Ishikawa (cell line): ENCODE measurements at regions not wholly inside any gene's neighbourhood (a gene's known extent, or its start where the extent isn't known, plus 50 kb on each side); places are given as distances from the start of the nearest gene placed in this dataset.

Experiments used
- CEBPB ChIP-seq: IDR thresholded peaks from 2 replicates; pipeline ENCODE4 v1.6.1; 2012
- EGR1 ChIP-seq: IDR thresholded peaks from 2 replicates; pipeline ENCODE4 v1.6.1; 2012
- EP300 ChIP-seq: IDR thresholded peaks from 2 replicates; pipeline ENCODE4 v1.6.1; 2012; ENCODE audit warnings: borderline replicate concordance
- FOXM1 ChIP-seq: IDR thresholded peaks from 2 replicates; pipeline ENCODE4 v1.6.1; 2012; ENCODE audit warnings: low read depth, borderline replicate concordance
- NFIC ChIP-seq: IDR thresholded peaks from 2 replicates; pipeline ENCODE4 v1.6.1; 2012
- RAD21 ChIP-seq: IDR thresholded peaks from 2 replicates; pipeline ENCODE4 v1.6.1; 2012; ENCODE audit warnings: low read depth
- TAF1 ChIP-seq: IDR thresholded peaks from 2 replicates; pipeline ENCODE4 v1.6.1; 2012; ENCODE audit warnings: low read depth, mild to moderate bottlenecking
- TCF12 ChIP-seq: IDR thresholded peaks from 2 replicates; pipeline ENCODE4 v1.6.1; 2012; ENCODE audit warnings: low read depth
- YY1 ChIP-seq: IDR thresholded peaks from 2 replicates; pipeline ENCODE4 v1.6.1; 2012; ENCODE audit warnings: low read depth
- TF ChIP-seq, protein P1 (sequence below): IDR thresholded peaks from 2 replicates; pipeline ENCODE4 v1.6.1; 2012
- TF ChIP-seq, protein P2 (sequence below): IDR thresholded peaks from 2 replicates; pipeline ENCODE4 v1.6.1; 2012; ENCODE audit warnings: low read depth, mild to moderate bottlenecking
- TF ChIP-seq, protein P3 (sequence below): IDR thresholded peaks from 2 replicates; pipeline ENCODE4 v1.6.1; 2012

DNA sequence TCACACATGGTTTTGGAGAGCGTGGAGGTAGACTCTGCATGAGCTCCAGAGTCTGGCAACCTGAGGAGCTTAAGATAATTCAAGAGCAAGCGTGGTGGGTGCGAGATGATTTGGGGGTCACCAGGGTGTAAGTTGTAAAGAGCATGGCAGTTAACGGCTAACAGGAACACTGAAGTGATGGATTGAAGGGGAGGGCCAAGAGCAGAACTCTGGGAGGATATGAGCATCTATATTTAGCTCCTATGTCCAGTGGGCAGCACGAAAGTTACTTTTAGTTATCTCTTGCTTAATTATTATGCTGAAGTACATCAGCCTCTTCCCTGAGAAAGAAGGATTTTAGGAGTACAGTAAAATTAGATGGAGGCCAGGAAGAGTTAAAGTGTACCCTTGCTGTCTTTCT lies 231.9 kb upstream of the HAND2 start:
- TF ChIP-seq, protein P1, sequence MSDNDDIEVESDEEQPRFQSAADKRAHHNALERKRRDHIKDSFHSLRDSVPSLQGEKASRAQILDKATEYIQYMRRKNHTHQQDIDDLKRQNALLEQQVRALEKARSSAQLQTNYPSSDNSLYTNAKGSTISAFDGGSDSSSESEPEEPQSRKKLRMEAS = no peak
- no peak for TF ChIP-seq TAF1
- TF ChIP-seq RAD21 = no peak
- TF ChIP-seq, protein P2, sequence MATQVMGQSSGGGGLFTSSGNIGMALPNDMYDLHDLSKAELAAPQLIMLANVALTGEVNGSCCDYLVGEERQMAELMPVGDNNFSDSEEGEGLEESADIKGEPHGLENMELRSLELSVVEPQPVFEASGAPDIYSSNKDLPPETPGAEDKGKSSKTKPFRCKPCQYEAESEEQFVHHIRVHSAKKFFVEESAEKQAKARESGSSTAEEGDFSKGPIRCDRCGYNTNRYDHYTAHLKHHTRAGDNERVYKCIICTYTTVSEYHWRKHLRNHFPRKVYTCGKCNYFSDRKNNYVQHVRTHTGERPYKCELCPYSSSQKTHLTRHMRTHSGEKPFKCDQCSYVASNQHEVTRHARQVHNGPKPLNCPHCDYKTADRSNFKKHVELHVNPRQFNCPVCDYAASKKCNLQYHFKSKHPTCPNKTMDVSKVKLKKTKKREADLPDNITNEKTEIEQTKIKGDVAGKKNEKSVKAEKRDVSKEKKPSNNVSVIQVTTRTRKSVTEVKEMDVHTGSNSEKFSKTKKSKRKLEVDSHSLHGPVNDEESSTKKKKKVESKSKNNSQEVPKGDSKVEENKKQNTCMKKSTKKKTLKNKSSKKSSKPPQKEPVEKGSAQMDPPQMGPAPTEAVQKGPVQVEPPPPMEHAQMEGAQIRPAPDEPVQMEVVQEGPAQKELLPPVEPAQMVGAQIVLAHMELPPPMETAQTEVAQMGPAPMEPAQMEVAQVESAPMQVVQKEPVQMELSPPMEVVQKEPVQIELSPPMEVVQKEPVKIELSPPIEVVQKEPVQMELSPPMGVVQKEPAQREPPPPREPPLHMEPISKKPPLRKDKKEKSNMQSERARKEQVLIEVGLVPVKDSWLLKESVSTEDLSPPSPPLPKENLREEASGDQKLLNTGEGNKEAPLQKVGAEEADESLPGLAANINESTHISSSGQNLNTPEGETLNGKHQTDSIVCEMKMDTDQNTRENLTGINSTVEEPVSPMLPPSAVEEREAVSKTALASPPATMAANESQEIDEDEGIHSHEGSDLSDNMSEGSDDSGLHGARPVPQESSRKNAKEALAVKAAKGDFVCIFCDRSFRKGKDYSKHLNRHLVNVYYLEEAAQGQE = no peak
- TF ChIP-seq CEBPB = no peak
- TF ChIP-seq FOXM1 = no peak
- no peak for TF ChIP-seq YY1
- TF ChIP-seq EP300 = no peak
- no peak for TF ChIP-seq TCF12
- no peak for TF ChIP-seq EGR1
- no peak for TF ChIP-seq NFIC
- TF ChIP-seq, protein P3, sequence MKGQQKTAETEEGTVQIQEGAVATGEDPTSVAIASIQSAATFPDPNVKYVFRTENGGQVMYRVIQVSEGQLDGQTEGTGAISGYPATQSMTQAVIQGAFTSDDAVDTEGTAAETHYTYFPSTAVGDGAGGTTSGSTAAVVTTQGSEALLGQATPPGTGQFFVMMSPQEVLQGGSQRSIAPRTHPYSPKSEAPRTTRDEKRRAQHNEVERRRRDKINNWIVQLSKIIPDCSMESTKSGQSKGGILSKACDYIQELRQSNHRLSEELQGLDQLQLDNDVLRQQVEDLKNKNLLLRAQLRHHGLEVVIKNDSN = no peak
